HEK293 (cell line): ENCODE measurements at regions not wholly inside any gene's neighbourhood (a gene's known extent, or its start where the extent isn't known, plus 50 kb on each side); places are given as distances from the start of the nearest gene placed in this dataset.

Experiments
- CTCF ChIP-seq: fragments of 450-650 bp; formaldehyde crosslinking; IDR thresholded peaks from 2 replicates; pipeline ENCODE4 v1.5.1; 2016; ENCODE audit warnings: missing biosample characterization, missing genetic modification characterization
- HIC1 ChIP-seq: fragments of 450-650 bp; formaldehyde crosslinking; IDR thresholded peaks from 2 replicates; pipeline ENCODE4 v1.5.1; 2016; ENCODE audit warnings: missing biosample characterization, missing genetic modification characterization
- MZF1 ChIP-seq: fragments of 450-650 bp; formaldehyde crosslinking; IDR thresholded peaks from 2 replicates; pipeline ENCODE4 v1.5.1; 2017; ENCODE audit warnings: missing biosample characterization, missing genetic modification characterization, borderline replicate concordance
- PBX3 ChIP-seq: sonication (generic); formaldehyde crosslinking; IDR thresholded peaks from 2 replicates; pipeline ENCODE4 v1.8.1; 2022; ENCODE audit warnings: mild to moderate bottlenecking, moderate library complexity, missing genetic modification reagents
- TCF7L2 ChIP-seq: IDR thresholded peaks from 2 replicates; pipeline ENCODE4 v1.6.1; 2011; ENCODE audit warnings: low read depth, mild to moderate bottlenecking, inconsistent platforms, low read length, moderate library complexity, borderline replicate concordance
- ZNF518A ChIP-seq: fragments of 450-650 bp; formaldehyde crosslinking; conservative IDR thresholded peaks from 2 replicates; pipeline ENCODE4 v1.5.1; 2016; ENCODE audit warnings: low read depth, missing biosample characterization, missing genetic modification characterization
- ZNF670 ChIP-seq: fragments of 450-650 bp; formaldehyde crosslinking; IDR thresholded peaks from 2 replicates; pipeline ENCODE4 v1.5.1; 2016; ENCODE audit warnings: missing biosample characterization, missing genetic modification characterization, low read depth
- ZNF777 ChIP-seq: fragments of 450-650 bp; formaldehyde crosslinking; IDR thresholded peaks from 2 replicates; pipeline ENCODE4 v1.5.1; 2017; ENCODE audit warnings: missing biosample characterization, missing genetic modification characterization, borderline replicate concordance
- ZNF791 ChIP-seq: fragments of 450-650 bp; formaldehyde crosslinking; IDR thresholded peaks from 2 replicates; pipeline ENCODE4 v1.5.1; 2016; ENCODE audit warnings: missing biosample characterization, missing genetic modification characterization
- ZSCAN5A ChIP-seq: fragments of 450-650 bp; formaldehyde crosslinking; IDR thresholded peaks from 2 replicates; pipeline ENCODE4 v1.5.1; 2016; ENCODE audit warnings: missing biosample characterization, missing genetic modification characterization

GRCh38 chr3:152756807-152757206 lies 78.1 kb upstream of the P2RY1 start:
- no peak for TF ChIP-seq HIC1 (tag by site-specific recombination)
- TF ChIP-seq ZNF518A (tag by site-specific recombination), result no peak
- no peak for TF ChIP-seq MZF1 (tag by site-specific recombination)
- no peak for TF ChIP-seq TCF7L2
- TF ChIP-seq ZNF670, result no peak
- TF ChIP-seq ZNF791 (tag by site-specific recombination), result no peak
- TF ChIP-seq ZNF777 (tag by site-specific recombination), result no peak
- no peak for TF ChIP-seq CTCF (tag by site-specific recombination)
- TF ChIP-seq ZSCAN5A (tag by site-specific recombination), result no peak
- TF ChIP-seq PBX3 (CRISPR knock-in tag), result no peak
